GM23338 (cell line): ENCODE measurements at regions not wholly inside any gene's neighbourhood (a gene's known extent, or its start where the extent isn't known, plus 50 kb on each side); places are given as distances from the start of the nearest gene placed in this dataset.

Source experiments
- ATAC-seq: fragments of 200-7000 bp; cut with Tn5 transposase; 3 replicates; pipeline ENCODE4 v1.9.1; 2020
- DNase-seq: peaks from one replicate; pipeline ENCODE4 v3.0.0-alpha.2; 2015; ENCODE audit warnings: low spot score
- H2AFZ ChIP-seq: fragments of 200-600 bp; sonication (generic); 2 replicates; pipeline ENCODE4 v1.8.0; 2016; ENCODE audit warnings: antibody characterized with exemption, mild to moderate bottlenecking, moderate library complexity
- H3F3A ChIP-seq: fragments of 200-600 bp; sonication (generic); replicated peaks from 2 replicates; pipeline ENCODE4 v1.8.0; 2017; ENCODE audit warnings: antibody characterized with exemption, mixed run types, low read depth
- H3K27ac ChIP-seq: fragments of 200-600 bp; sonication (generic); 2 replicates; pipeline ENCODE4 v1.6.1; 2016; ENCODE audit warnings: low read depth
- H3K27me3 ChIP-seq: fragments of 200-600 bp; sonication (generic); 2 replicates; pipeline ENCODE4 v1.8.0; 2016; ENCODE audit warnings: mild to moderate bottlenecking, mixed run types, moderate library complexity; ENCODE audit not compliant: insufficient read depth
- H3K36me3 ChIP-seq: fragments of 200-600 bp; sonication (generic); 2 replicates; pipeline ENCODE4 v1.8.0; 2016; ENCODE audit warnings: mild to moderate bottlenecking; ENCODE audit not compliant: insufficient read depth
- H3K4me1 ChIP-seq: fragments of 200-600 bp; sonication (generic); 2 replicates; pipeline ENCODE4 v1.8.0; 2016; ENCODE audit warnings: mild to moderate bottlenecking, moderate library complexity; ENCODE audit not compliant: insufficient read depth
- H3K4me2 ChIP-seq: fragments of 200-600 bp; sonication (generic); 2 replicates; pipeline ENCODE4 v1.7.1; 2017; ENCODE audit warnings: mixed run types
- H3K4me3 ChIP-seq: fragments of 200-600 bp; sonication (generic); 2 replicates; pipeline ENCODE4 v1.6.1; 2016; ENCODE audit warnings: mixed run types
- H3K79me2 ChIP-seq: fragments of 200-600 bp; sonication (generic); replicated peaks from 2 replicates; pipeline ENCODE4 v1.8.0; 2017; ENCODE audit warnings: mild to moderate bottlenecking; ENCODE audit not compliant: insufficient read depth
- H3K9me2 ChIP-seq: fragments of 200-600 bp; sonication (generic); 2 replicates; pipeline ENCODE4 v1.8.0; 2017; ENCODE audit not compliant: insufficient read depth
- H4K20me1 ChIP-seq: fragments of 200-600 bp; sonication (generic); replicated peaks from 2 replicates; pipeline ENCODE4 v1.8.0; 2017; ENCODE audit warnings: mild to moderate bottlenecking; ENCODE audit not compliant: insufficient read depth
- H3K27ac Mint-ChIP-seq: 2 replicates; pipeline ENCODE4 v1.8.0; 2020; ENCODE audit warnings: inconsistent platforms, mild to moderate bottlenecking, moderate library complexity, mixed read lengths
- H3K27me3 Mint-ChIP-seq: 3 replicates; pipeline ENCODE4 v1.8.0; 2022; ENCODE audit warnings: low read depth, mild to moderate bottlenecking, moderate library complexity, mixed read lengths, inconsistent platforms; ENCODE audit not compliant: insufficient read depth, poor library complexity
- H3K36me3 Mint-ChIP-seq: 3 replicates; pipeline ENCODE4 v1.8.0; 2021; ENCODE audit warnings: low read depth, mild to moderate bottlenecking, inconsistent platforms, moderate library complexity, mixed read lengths
- H3K4me1 Mint-ChIP-seq: 3 replicates; pipeline ENCODE4 v1.8.0; 2020; ENCODE audit warnings: mild to moderate bottlenecking, inconsistent platforms, mixed read lengths
- H3K4me3 Mint-ChIP-seq: 3 replicates; pipeline ENCODE4 v1.8.0; 2021; ENCODE audit warnings: moderate library complexity, mild to moderate bottlenecking, inconsistent platforms, mixed read lengths
- H3K9me3 Mint-ChIP-seq: 3 replicates; pipeline ENCODE4 v1.8.0; 2020; ENCODE audit warnings: moderate library complexity, mild to moderate bottlenecking, inconsistent platforms, mixed read lengths
- CREB1 ChIP-seq: fragments of 250-450 bp; sonication (Bioruptor Pico); IDR thresholded peaks from 2 replicates; pipeline ENCODE4 v1.5.0; 2020; ENCODE audit warnings: low read depth, mild to moderate bottlenecking, moderate library complexity
- CTCF ChIP-seq, 2 experiments: fragments of 200-600 bp in 1 of 2; sonication (generic) in 1 of 2; conservative IDR thresholded peaks; 2 replicates each; pipeline versions ENCODE4 v1.5.1 to v1.6.1; 2016 to 2017; ENCODE audit warnings: antibody characterized with exemption in 2 of 2, low read depth in 2 of 2, mild to moderate bottlenecking in 2 of 2, moderate library complexity in 1 of 2
- ETS1 ChIP-seq: IDR thresholded peaks from 2 replicates; pipeline ENCODE4 v1.6.1; 2016; ENCODE audit warnings: antibody characterized with exemption
- EZH2 ChIP-seq: fragments of 200-600 bp; sonication (generic); IDR thresholded peaks from one replicate; pipeline ENCODE4 v1.8.0; 2017; ENCODE audit warnings: antibody characterized with exemption, mild to moderate bottlenecking, low read depth; ENCODE audit not compliant: unreplicated experiment
- JUNB ChIP-seq: IDR thresholded peaks from one replicate; pipeline ENCODE4 v1.6.1; 2016; ENCODE audit warnings: antibody characterized with exemption; ENCODE audit not compliant: unreplicated experiment
- NANOG ChIP-seq: IDR thresholded peaks from 2 replicates; pipeline ENCODE4 v1.6.1; 2016; ENCODE audit warnings: antibody characterized with exemption, borderline replicate concordance
- POLR2AphosphoS5 ChIP-seq: IDR thresholded peaks from 2 replicates; pipeline ENCODE4 v1.6.1; 2016; ENCODE audit warnings: antibody characterized with exemption, low read depth
- STAT1 ChIP-seq: IDR thresholded peaks from one replicate; pipeline ENCODE4 v1.6.1; 2016; ENCODE audit warnings: antibody characterized with exemption; ENCODE audit not compliant: unreplicated experiment
- ZNF114 ChIP-seq: fragments of 250-450 bp; sonication (Bioruptor Pico); IDR thresholded peaks from 2 replicates; pipeline ENCODE4 v1.5.0; 2020; ENCODE audit warnings: mild to moderate bottlenecking, moderate library complexity
- ZNF331 ChIP-seq: fragments of 250-450 bp; sonication (Bioruptor Pico); IDR thresholded peaks from 2 replicates; pipeline ENCODE4 v1.5.0; 2020; ENCODE audit warnings: low read depth, mild to moderate bottlenecking, moderate library complexity
- ZNF462 ChIP-seq: fragments of 250-450 bp; sonication (Bioruptor Pico); IDR thresholded peaks from 2 replicates; pipeline ENCODE4 v1.5.0; 2020; ENCODE audit warnings: mild to moderate bottlenecking, moderate library complexity

- no peak overlapping the region for H3K4me3 Mint-ChIP-seq
These were observed 478.4 kb upstream of the HS6ST1 start for GRCh38 chr2:128797092-128797491.

More at GRCh38 chr2:128797092-128797491, 478.4 kb upstream of the HS6ST1 start:
- H3K4me1 ChIP-seq, result no peaks in the 10 kb centered on the region
- no peak for ATAC-seq
- H3F3A ChIP-seq, result no peaks in the 10 kb centered on the region
- no peaks in the 10 kb centered on the region for H3K27me3 ChIP-seq
- Mint-ChIP-seq H3K27me3 (peaks cover 5% of the 10 kb centered on the region), H3K27ac (no peak overlapping the region), H3K36me3 (no peaks in the 10 kb centered on the region), H3K9me3 (no peaks in the 10 kb centered on the region), H3K4me1 (peaks cover 7% of the 10 kb centered on the region; the same call in 2 of the 3 replicates)
- no peak overlapping the region for H3K4me3 ChIP-seq
- no peaks in the 10 kb centered on the region for H3K79me2 ChIP-seq
- no peak overlapping the region for H3K4me2 ChIP-seq
- no peaks in the 10 kb centered on the region for H4K20me1 ChIP-seq
- no peak overlapping the region for H2AFZ ChIP-seq
- H3K36me3 ChIP-seq, result no peaks in the 10 kb centered on the region
- H3K9me2 ChIP-seq, result no peaks in the 10 kb centered on the region
- no peak for TF ChIP-seq NANOG
- no peak for TF ChIP-seq ZNF462 (CRISPR knock-in tag)
- no peak for TF ChIP-seq ETS1
- no peak for TF ChIP-seq ZNF114 (CRISPR knock-in tag)
- no peak for TF ChIP-seq STAT1
- no peak for TF ChIP-seq EZH2
- no peak for TF ChIP-seq ZNF331 (CRISPR knock-in tag)
- no peak for TF ChIP-seq JUNB
- TF ChIP-seq POLR2AphosphoS5, result no peak
- TF ChIP-seq CREB1 (CRISPR knock-in tag), result no peak
- TF ChIP-seq CTCF (conservative IDR thresholded peaks at IDR 0.05; ENCODE audit: low read depth in 2 of 2), result no peak
- DNase-seq, result no peak
- no peak overlapping the region for H3K27ac ChIP-seq
